Astrocyte (in vitro differentiated cells and primary cell): ENCODE measurements at regions not wholly inside any gene's neighbourhood (a gene's known extent, or its start where the extent isn't known, plus 50 kb on each side); places are given as distances from the start of the nearest gene placed in this dataset.

Experiments
- EZH2 ChIP-seq: IDR thresholded peaks from 2 replicates; pipeline ENCODE4 v1.6.1; 2012; ENCODE audit warnings: mild to moderate bottlenecking, low read length, inconsistent platforms; ENCODE audit not compliant: insufficient read depth
- TF ChIP-seq, protein P1 (sequence below): IDR thresholded peaks from 2 replicates; pipeline ENCODE4 v1.5.1; 2011; ENCODE audit warnings: low read depth, mild to moderate bottlenecking, inconsistent platforms, low read length, moderate library complexity; ENCODE audit not compliant: insufficient read depth

GRCh38 chr5:54769746-54770145, 215.6 kb downstream of the ESM1 start:
- TF ChIP-seq, protein P1, sequence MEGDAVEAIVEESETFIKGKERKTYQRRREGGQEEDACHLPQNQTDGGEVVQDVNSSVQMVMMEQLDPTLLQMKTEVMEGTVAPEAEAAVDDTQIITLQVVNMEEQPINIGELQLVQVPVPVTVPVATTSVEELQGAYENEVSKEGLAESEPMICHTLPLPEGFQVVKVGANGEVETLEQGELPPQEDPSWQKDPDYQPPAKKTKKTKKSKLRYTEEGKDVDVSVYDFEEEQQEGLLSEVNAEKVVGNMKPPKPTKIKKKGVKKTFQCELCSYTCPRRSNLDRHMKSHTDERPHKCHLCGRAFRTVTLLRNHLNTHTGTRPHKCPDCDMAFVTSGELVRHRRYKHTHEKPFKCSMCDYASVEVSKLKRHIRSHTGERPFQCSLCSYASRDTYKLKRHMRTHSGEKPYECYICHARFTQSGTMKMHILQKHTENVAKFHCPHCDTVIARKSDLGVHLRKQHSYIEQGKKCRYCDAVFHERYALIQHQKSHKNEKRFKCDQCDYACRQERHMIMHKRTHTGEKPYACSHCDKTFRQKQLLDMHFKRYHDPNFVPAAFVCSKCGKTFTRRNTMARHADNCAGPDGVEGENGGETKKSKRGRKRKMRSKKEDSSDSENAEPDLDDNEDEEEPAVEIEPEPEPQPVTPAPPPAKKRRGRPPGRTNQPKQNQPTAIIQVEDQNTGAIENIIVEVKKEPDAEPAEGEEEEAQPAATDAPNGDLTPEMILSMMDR: no peak
- no peak for TF ChIP-seq EZH2
